A549 (cell line): ENCODE measurements at regions not wholly inside any gene's neighbourhood (a gene's known extent, or its start where the extent isn't known, plus 50 kb on each side); places are given as distances from the start of the nearest gene placed in this dataset.

Experiments used
- ATAC-seq, 2 experiments: fragments of 200-7000 bp in 1 of 2; fragments of >200 bp in 1 of 2; cut with Nextera tagmentation in 1 of 2; cut with Tn5 transposase in 1 of 2; 3 replicates each; pipeline versions ENCODE4 v1.8.0 to v1.9.1; 2018 to 2020; ENCODE audit warnings: mild to moderate bottlenecking in 1 of 2, moderate library complexity in 1 of 2
- CTCF ChIA-PET: fragments of 300-600 bp; sonication (Branson Sonifier 250); formaldehyde crosslinking; extraction: SDS; loops from one replicate; lab custom pipeline; 2021; ENCODE audit warnings: antibody characterized with exemption, inconsistent platforms; lab: Yijun Ruan, JAX
- POLR2A ChIA-PET: fragments of 350-600 bp; formaldehyde crosslinking; extraction: SDS; loops from one replicate; lab custom pipeline; 2021; ENCODE audit warnings: antibody characterized with exemption, inconsistent platforms; lab: Yijun Ruan, JAX
- DNase-seq, 2 experiments: peaks; one replicate each; pipeline versions ENCODE4 v3.0.0 to v3.0.0-alpha.2; 2011 to 2016; ENCODE audit warnings: low read depth in 1 of 2, low spot score in 1 of 2
- FAIRE-seq: peaks from 2 replicates; lab custom pipeline; 2011; peaks lifted over from hg19 to GRCh38; lab: Jason Lieb, UNC
- H3K27ac ChIP-seq, 2 experiments: fragments of >200 bp; sonication (Bioruptor Twin); formaldehyde crosslinking; 3 replicates each; pipeline ENCODE4 v1.5.1; 2016 to 2017
- H3K4me1 ChIP-seq: fragments of >200 bp; sonication (Bioruptor Twin); formaldehyde crosslinking; 3 replicates; pipeline ENCODE4 v1.6.1; 2016
- H3K4me2 ChIP-seq: fragments of >200 bp; sonication (Bioruptor Twin); formaldehyde crosslinking; 3 replicates; pipeline ENCODE4 v1.6.1; 2016
- H3K4me3 ChIP-seq: fragments of >200 bp; sonication (Bioruptor Twin); formaldehyde crosslinking; 3 replicates; pipeline ENCODE4 v1.5.1; 2016
- H3K9me3 ChIP-seq: fragments of >200 bp; sonication (Bioruptor Twin); formaldehyde crosslinking; 3 replicates; pipeline ENCODE4 v1.6.1; 2016
- CBX2 ChIP-seq: fragments of 200-600 bp; sonication (generic); IDR thresholded peaks from 2 replicates; pipeline ENCODE4 v1.6.1; 2016; ENCODE audit warnings: low read depth, mild to moderate bottlenecking, borderline replicate concordance
- CEBPB ChIP-seq, 2 experiments: fragments of >200 bp in 1 of 2; sonication (Bioruptor Twin) in 1 of 2; formaldehyde crosslinking in 1 of 2; IDR thresholded peaks; 2 replicates each; pipeline ENCODE4 v1.6.1; 2012 to 2016
- CHD2 ChIP-seq: fragments of 150-350 bp; IDR thresholded peaks from 2 replicates; pipeline ENCODE4 v1.6.1; 2014; ENCODE audit warnings: low read length; ENCODE audit not compliant: partially characterized antibody
- CHD4 ChIP-seq: fragments of 200-600 bp; sonication (generic); IDR thresholded peaks from 2 replicates; pipeline ENCODE4 v1.6.1; 2016; ENCODE audit warnings: antibody characterized with exemption, mild to moderate bottlenecking, borderline replicate concordance
- FOSB ChIP-seq: fragments of 250-450 bp; sonication (Bioruptor Pico); IDR thresholded peaks from 2 replicates; pipeline ENCODE4 v1.5.0; 2020; ENCODE audit warnings: mild to moderate bottlenecking, moderate library complexity
- FOSL2 ChIP-seq, 2 experiments: fragments of 450-650 bp in 1 of 2; fragments of >200 bp in 1 of 2; sonication (Bioruptor Twin) in 1 of 2; formaldehyde crosslinking; IDR thresholded peaks; 2 replicates each; pipeline versions ENCODE4 v1.5.0 to v1.6.1; 2016 to 2020; ENCODE audit warnings: mild to moderate bottlenecking in 1 of 2, moderate library complexity in 1 of 2
- GATA3 ChIP-seq: IDR thresholded peaks from 2 replicates; pipeline ENCODE4 v1.6.1; 2012; ENCODE audit warnings: borderline replicate concordance
- HDAC2 ChIP-seq: fragments of 200-600 bp; sonication (generic); IDR thresholded peaks from 2 replicates; pipeline ENCODE4 v1.6.1; 2016
- HEYL ChIP-seq: fragments of 250-450 bp; sonication (Bioruptor Pico); IDR thresholded peaks from 2 replicates; pipeline ENCODE4 v1.8.0; 2021; ENCODE audit warnings: mild to moderate bottlenecking, moderate library complexity
- HMGXB4 ChIP-seq: fragments of 250-450 bp; sonication (Bioruptor Pico); IDR thresholded peaks from 2 replicates; pipeline ENCODE4 v1.5.0; 2021; ENCODE audit warnings: mild to moderate bottlenecking, moderate library complexity, borderline replicate concordance
- HOXA7 ChIP-seq: fragments of 250-450 bp; sonication (Bioruptor Pico); IDR thresholded peaks from 2 replicates; pipeline ENCODE4 v1.5.0; 2020; ENCODE audit warnings: mild to moderate bottlenecking, moderate library complexity
- HOXB13 ChIP-seq: fragments of 250-450 bp; sonication (Bioruptor Pico); IDR thresholded peaks from 2 replicates; pipeline ENCODE4 v1.5.0; 2020; ENCODE audit warnings: low read depth, mild to moderate bottlenecking, moderate library complexity
- HOXB5 ChIP-seq: fragments of 250-450 bp; sonication (Bioruptor Pico); IDR thresholded peaks from 2 replicates; pipeline ENCODE4 v1.5.0; 2020; ENCODE audit warnings: mild to moderate bottlenecking, moderate library complexity
- MAZ ChIP-seq: fragments of 150-350 bp; IDR thresholded peaks from 2 replicates; pipeline ENCODE4 v1.6.1; 2014; ENCODE audit warnings: antibody characterized with exemption, low read depth, low read length, borderline replicate concordance
- NFE2L2 ChIP-seq: fragments of 150-350 bp; conservative IDR thresholded peaks from 2 replicates; pipeline ENCODE4 v1.6.1; 2014; ENCODE audit warnings: low read length
- NR3C1 ChIP-seq: fragments of >200 bp; sonication (Bioruptor Twin); formaldehyde crosslinking; IDR thresholded peaks from 3 replicates; pipeline ENCODE4 v1.6.1; 2017
- RAD21 ChIP-seq, 2 experiments: fragments of >200 bp in 1 of 2; sonication (Bioruptor Twin) in 1 of 2; formaldehyde crosslinking in 1 of 2; IDR thresholded peaks in 1 of 2; conservative IDR thresholded peaks in 1 of 2; 2 replicates in 1 of 2; 3 replicates in 1 of 2; pipeline ENCODE4 v1.6.1; 2012 to 2018; ENCODE audit warnings: inconsistent platforms in 1 of 2
- RCOR1 ChIP-seq: fragments of 150-350 bp; IDR thresholded peaks from 2 replicates; pipeline ENCODE4 v1.6.1; 2014; ENCODE audit warnings: antibody characterized with exemption, low read length, low read depth
- RNF2 ChIP-seq: fragments of 200-600 bp; sonication (generic); IDR thresholded peaks from 2 replicates; pipeline ENCODE4 v1.6.1; 2016; ENCODE audit warnings: low read depth, mild to moderate bottlenecking, antibody characterized with exemption, moderate library complexity, borderline replicate concordance
- SMC3 ChIP-seq: fragments of >200 bp; sonication (Bioruptor Twin); formaldehyde crosslinking; IDR thresholded peaks from 3 replicates; pipeline ENCODE4 v1.6.1; 2018; ENCODE audit warnings: inconsistent platforms
- ZSCAN20 ChIP-seq: fragments of 250-450 bp; sonication (Bioruptor Pico); IDR thresholded peaks from 2 replicates; pipeline ENCODE4 v1.8.0; 2022; ENCODE audit warnings: mild to moderate bottlenecking, moderate library complexity
- WGBS: methylation state at CpG from one replicate; pipeline ENCODE4 v1.1.6; 2017; ENCODE audit errors: missing lambda C conversion rate; 5-methylcytosine and 5-hydroxymethylcytosine counted together
- TF ChIP-seq, protein P1 (sequence below): IDR thresholded peaks from 2 replicates; pipeline ENCODE4 v1.6.1; 2012
- TF ChIP-seq, protein P2 (sequence below): fragments of >200 bp; sonication (Bioruptor Twin); formaldehyde crosslinking; IDR thresholded peaks from 2 replicates; pipeline ENCODE4 v1.6.1; 2016

DNA sequence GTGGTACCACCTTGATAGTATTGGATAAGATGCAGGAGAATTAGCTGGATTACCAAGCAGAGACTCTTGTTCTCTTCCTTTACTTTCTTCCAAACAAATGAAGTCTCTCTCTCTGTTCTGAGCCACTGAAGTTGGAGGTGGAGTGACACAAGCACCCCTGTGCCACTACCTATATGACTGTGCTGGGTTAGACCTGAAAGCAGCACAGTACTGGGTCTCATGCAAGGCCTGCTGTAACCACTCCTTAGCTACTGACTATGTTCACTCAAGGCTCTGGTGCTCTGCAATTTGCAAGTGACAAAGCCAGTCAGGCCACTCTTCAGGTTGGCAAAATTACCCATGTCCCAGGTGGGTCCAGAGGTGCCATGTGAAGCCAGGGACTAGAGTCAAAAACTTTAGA is 389.6 kb upstream of the MAOA start (continued):
- no peak for TF ChIP-seq FOSL2 (IDR thresholded peaks at IDR 0.05)
- no peak for TF ChIP-seq FOSL2 (CRISPR knock-in tag; IDR thresholded peaks at IDR 0.05)
- TF ChIP-seq, all 56 proteins: peak for 0

DNA sequence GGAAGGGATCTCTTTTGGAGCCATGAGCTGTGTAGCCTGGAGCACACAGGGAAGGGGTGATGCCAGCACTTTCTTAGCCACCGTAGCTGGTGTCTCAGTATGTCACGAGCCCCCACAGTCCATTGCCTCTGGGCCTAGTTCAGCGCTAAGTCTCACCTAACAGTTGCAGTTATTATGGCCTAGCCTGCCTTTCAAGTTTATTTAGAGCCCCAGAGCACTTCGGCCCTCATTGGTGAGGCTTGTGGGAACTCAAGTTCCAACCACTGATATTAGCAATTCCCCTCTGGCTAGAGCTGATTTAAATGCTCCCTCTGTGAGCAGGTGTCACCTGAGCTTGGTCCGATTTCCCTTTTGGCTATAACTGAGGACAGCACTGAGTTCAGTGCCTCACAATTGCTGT is 388.4 kb upstream of the MAOA start:
- Histone ChIP-seq H3K9me3 (no peaks in the 10 kb centered on the region), H3K27ac (no peak overlapping the region), H3K4me3 (no peak overlapping the region), H3K4me1 (no peaks in the 10 kb centered on the region), H3K4me2 (no peak overlapping the region)
- DNase-seq (no peak), ATAC-seq (no peak), FAIRE-seq (no peak)
- POLR2A ChIA-PET = no interaction called here
- CTCF ChIA-PET = no interaction called here
- 3% methylated on average over 5 of the region's 5 CpGs for WGBS
- no peak for TF ChIP-seq HMGXB4
- TF ChIP-seq NFE2L2 = no peak

GRCh38 chrX:43269201-43269600 is 386.9 kb upstream of the MAOA start:
- ATAC-seq = no peak
- no peak for DNase-seq
- FAIRE-seq = no peak

DNA sequence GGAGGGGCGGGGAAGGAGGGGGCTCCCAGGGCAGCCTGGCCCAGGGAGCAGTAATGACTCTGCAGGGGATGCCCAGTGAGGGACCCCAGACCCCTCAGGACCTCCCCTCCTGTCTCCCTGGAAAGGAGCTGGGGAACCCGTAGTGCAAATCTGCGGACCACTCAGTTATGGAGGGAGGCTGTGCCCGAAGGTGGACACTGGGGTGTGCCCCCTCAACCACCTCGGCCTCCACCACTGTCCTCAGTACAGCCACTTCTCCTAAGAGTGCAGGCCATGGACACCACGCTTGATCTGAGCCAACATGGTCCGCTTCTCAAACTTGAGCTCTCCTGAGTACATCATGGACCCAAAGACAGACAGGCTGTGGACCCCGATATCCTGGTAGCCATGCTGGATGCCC is 378.2 kb upstream of the MAOA start:
- no peak for FAIRE-seq
- Histone ChIP-seq H3K4me3 (no peak overlapping the region), H3K27ac (no peak overlapping the region), H3K4me2 (no peak overlapping the region), H3K9me3 (no peaks in the 10 kb centered on the region), H3K4me1 (no peaks in the 10 kb centered on the region)
- CTCF ChIA-PET = no interaction called here
- whole genome bisulfite sequencing = 56% methylated on average over 3 of the region's 8 CpGs
- TF ChIP-seq, protein P1, sequence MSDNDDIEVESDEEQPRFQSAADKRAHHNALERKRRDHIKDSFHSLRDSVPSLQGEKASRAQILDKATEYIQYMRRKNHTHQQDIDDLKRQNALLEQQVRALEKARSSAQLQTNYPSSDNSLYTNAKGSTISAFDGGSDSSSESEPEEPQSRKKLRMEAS = no peak
- TF ChIP-seq HDAC2 = no peak
- no peak for TF ChIP-seq HEYL (CRISPR knock-in tag)
- no peak for TF ChIP-seq HOXB5
- TF ChIP-seq RCOR1 = no peak
- no peak for TF ChIP-seq SMC3
- no peak for TF ChIP-seq HOXB13
- TF ChIP-seq RNF2 = no peak
- TF ChIP-seq HOXA7 (CRISPR knock-in tag) = no peak
- no peak for TF ChIP-seq ZSCAN20 (CRISPR knock-in tag)
- no peak for TF ChIP-seq NR3C1
- TF ChIP-seq RAD21 (conservative IDR thresholded peaks at IDR 0.05 in 1 of 2, IDR thresholded peaks at IDR 0.05 in 1 of 2) = no peak
- DNase-seq = no peak
- no peak for ATAC-seq
- POLR2A ChIA-PET = no interaction called here

More at GRCh38 chrX:43269201-43269600, 386.9 kb upstream of the MAOA start:
- H3K9me3 ChIP-seq = no peaks in the 10 kb centered on the region
- no peaks in the 10 kb centered on the region for H3K4me1 ChIP-seq
- H3K27ac ChIP-seq = no peak overlapping the region
- ChIA-PET CTCF (no interaction called here), POLR2A (no interaction called here)
- no peak overlapping the region for H3K4me2 ChIP-seq
- no peak overlapping the region for H3K4me3 ChIP-seq
- no peak for TF ChIP-seq CHD4
- TF ChIP-seq RCOR1 = no peak
- no peak for TF ChIP-seq NFE2L2
- TF ChIP-seq FOSL2 (IDR thresholded peaks at IDR 0.05) = no peak
- TF ChIP-seq FOSL2 (CRISPR knock-in tag; IDR thresholded peaks at IDR 0.05) = no peak
- no peak for TF ChIP-seq RNF2
- no peak for TF ChIP-seq GATA3
- TF ChIP-seq FOSB = no peak
- no peak for TF ChIP-seq CEBPB (IDR thresholded peaks at IDR 0.05)
- no peak for TF ChIP-seq CBX2
- TF ChIP-seq HOXA7 (CRISPR knock-in tag) = no peak
- TF ChIP-seq, protein P2, sequence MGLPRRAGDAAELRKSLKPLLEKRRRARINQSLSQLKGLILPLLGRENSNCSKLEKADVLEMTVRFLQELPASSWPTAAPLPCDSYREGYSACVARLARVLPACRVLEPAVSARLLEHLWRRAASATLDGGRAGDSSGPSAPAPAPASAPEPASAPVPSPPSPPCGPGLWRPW = no peak
- TF ChIP-seq HOXB13 = no peak
- no peak for TF ChIP-seq CHD2
- TF ChIP-seq ZSCAN20 (CRISPR knock-in tag) = no peak
- TF ChIP-seq MAZ = no peak
